OCI-LY7 (cell line): ENCODE measurements at regions not wholly inside any gene's neighbourhood (a gene's known extent, or its start where the extent isn't known, plus 50 kb on each side); places are given as distances from the start of the nearest gene placed in this dataset.

ENCODE experiments used
- BruUV-seq: library from RNA; stranded (reverse); fragments of 400-500 nt; replicated peaks from 2 replicates; lab custom pipeline; 2021; lab: Mats Ljungman, UMichigan
- CTCF ChIA-PET: fragments of 300-600 bp; sonication (Branson Sonifier 250); formaldehyde crosslinking; loops from one replicate; lab custom pipeline; 2022; ENCODE audit warnings: antibody characterized with exemption; ENCODE audit not compliant: unreplicated experiment; lab: Charles Lee
- POLR2A ChIA-PET: fragments of 300-600 bp; sonication (Branson Sonifier 250); formaldehyde crosslinking; loops from one replicate; lab custom pipeline; 2022; ENCODE audit warnings: antibody characterized with exemption; lab: Charles Lee
- DNase-seq: peaks from one replicate; pipeline ENCODE4 v3.0.0-alpha.2; 2015; ENCODE audit warnings: low spot score
- H2AFZ ChIP-seq: fragments of 200-600 bp; sonication (generic), shearing (Covaris generic); 2 replicates; pipeline ENCODE4 v1.6.1; 2014; ENCODE audit warnings: mild to moderate bottlenecking, antibody characterized with exemption, low read length, moderate library complexity
- H3K27ac ChIP-seq: fragments of 200-600 bp; sonication (generic); 2 replicates; pipeline ENCODE4 v1.5.1; 2014; ENCODE audit warnings: mixed run types, low read depth, mild to moderate bottlenecking, moderate library complexity, low read length, inconsistent platforms; ENCODE audit not compliant: poor library complexity, severe bottlenecking
- H3K36me3 ChIP-seq: fragments of 200-600 bp; sonication (generic); 2 replicates; pipeline ENCODE4 v1.6.1; 2014; ENCODE audit warnings: mild to moderate bottlenecking, antibody characterized with exemption, low read length, moderate library complexity, mixed read lengths; ENCODE audit not compliant: insufficient read depth
- H3K4me1 ChIP-seq: fragments of 200-600 bp; sonication (generic); 2 replicates; pipeline ENCODE4 v1.5.1; 2014; ENCODE audit warnings: mild to moderate bottlenecking, low read length; ENCODE audit not compliant: insufficient read depth, poor library complexity, severe bottlenecking
- H3K4me2 ChIP-seq: fragments of 200-600 bp; sonication (generic); 2 replicates; pipeline ENCODE4 v1.6.1; 2014; ENCODE audit warnings: mild to moderate bottlenecking, low read length
- H3K4me3 ChIP-seq: fragments of 200-600 bp; sonication (generic); 2 replicates; pipeline ENCODE4 v1.5.1; 2014; ENCODE audit warnings: mild to moderate bottlenecking, low read depth, low read length; ENCODE audit not compliant: poor library complexity, severe bottlenecking
- H3K79me2 ChIP-seq: fragments of 200-600 bp; sonication (generic); 2 replicates; pipeline ENCODE4 v1.6.1; 2016; ENCODE audit warnings: low read depth, mild to moderate bottlenecking, low read length, moderate library complexity, mixed read lengths; ENCODE audit not compliant: insufficient read depth
- H3K9me2 ChIP-seq: fragments of 200-600 bp; sonication (generic); 2 replicates; pipeline ENCODE4 v1.6.1; 2016; ENCODE audit warnings: mild to moderate bottlenecking, low read length, mixed read lengths; ENCODE audit not compliant: insufficient read depth
- H3K9me3 ChIP-seq: fragments of 200-600 bp; sonication (generic); 2 replicates; pipeline ENCODE4 v1.6.1; 2014; ENCODE audit warnings: mild to moderate bottlenecking, mixed run types, low read length, mixed read lengths
- H4K20me1 ChIP-seq: fragments of 200-600 bp; sonication (generic); 2 replicates; pipeline ENCODE4 v1.6.1; 2014; ENCODE audit warnings: mild to moderate bottlenecking, antibody characterized with exemption, low read length, moderate library complexity, mixed read lengths; ENCODE audit not compliant: insufficient read depth
- EZH2phosphoT487 ChIP-seq: fragments of 200-600 bp; sonication (generic); IDR thresholded peaks from 2 replicates; pipeline ENCODE4 v1.6.1; 2018; ENCODE audit warnings: low read depth, borderline replicate concordance, mild to moderate bottlenecking, mixed run types, antibody characterized with exemption, low read length, moderate library complexity, mixed read lengths
- intact Hi-C: fragments of 100-400 bp; cut with micrococcal nuclease; formaldehyde crosslinking; loops from one replicate; pipeline ENCODE4 v1.10.0; 2022; ENCODE audit not compliant: unreplicated experiment
- TF ChIP-seq, protein P1 (sequence below): fragments of 200-600 bp; sonication (generic); conservative IDR thresholded peaks from 2 replicates; pipeline ENCODE4 v1.5.1; 2014; ENCODE audit warnings: mild to moderate bottlenecking, antibody characterized with exemption, low read length, moderate library complexity, mixed read lengths

DNA sequence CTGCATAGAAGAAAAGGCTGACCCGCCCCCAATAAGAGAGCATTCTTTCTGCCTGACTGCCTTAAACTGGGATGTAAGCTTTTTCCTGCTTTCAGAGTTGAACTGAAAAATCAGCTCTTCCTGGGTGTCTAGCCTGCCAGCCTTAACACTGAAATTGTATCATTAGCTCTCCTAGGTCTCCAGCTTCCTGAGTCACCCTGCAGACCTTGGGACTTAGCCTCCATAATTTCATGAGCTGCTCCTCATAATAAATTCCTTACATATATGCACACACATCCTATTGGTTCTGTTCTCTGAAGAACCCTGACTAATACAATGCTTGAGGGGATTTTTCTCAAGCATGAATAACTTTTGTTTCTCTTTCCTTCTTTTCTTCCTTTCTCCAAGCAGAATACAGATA lies 76.4 kb upstream of the FAR2 start:
- H3K9me2 ChIP-seq = no peaks in the 10 kb centered on the region
- CTCF ChIA-PET = interaction anchor here (0.5 kb wide), 1 partner anchor 184 kb away, joined by 3 read pairs; no protein-coding TSS in a partner anchor
- H2AFZ ChIP-seq = no peak overlapping the region
- no peaks in the 10 kb centered on the region for H3K36me3 ChIP-seq
- no peak overlapping the region for H3K4me3 ChIP-seq
- POLR2A ChIA-PET = interaction anchor here (0.5 kb wide), 1 partner anchor 35 kb away, joined by 6 read pairs; no protein-coding TSS in a partner anchor
- H3K9me3 ChIP-seq = no peaks in the 10 kb centered on the region
- no peaks in the 10 kb centered on the region for H3K79me2 ChIP-seq
- H3K4me1 ChIP-seq = no peaks in the 10 kb centered on the region
- H3K27ac ChIP-seq = no peak overlapping the region
- H4K20me1 ChIP-seq = no peaks in the 10 kb centered on the region
- intact Hi-C loops = loop anchor here (5.0 kb wide), 1 partner anchor 245 kb away; no protein-coding TSS in a partner anchor
- no peak overlapping the region for H3K4me2 ChIP-seq
- no peak for DNase-seq
- TF ChIP-seq, protein P1, sequence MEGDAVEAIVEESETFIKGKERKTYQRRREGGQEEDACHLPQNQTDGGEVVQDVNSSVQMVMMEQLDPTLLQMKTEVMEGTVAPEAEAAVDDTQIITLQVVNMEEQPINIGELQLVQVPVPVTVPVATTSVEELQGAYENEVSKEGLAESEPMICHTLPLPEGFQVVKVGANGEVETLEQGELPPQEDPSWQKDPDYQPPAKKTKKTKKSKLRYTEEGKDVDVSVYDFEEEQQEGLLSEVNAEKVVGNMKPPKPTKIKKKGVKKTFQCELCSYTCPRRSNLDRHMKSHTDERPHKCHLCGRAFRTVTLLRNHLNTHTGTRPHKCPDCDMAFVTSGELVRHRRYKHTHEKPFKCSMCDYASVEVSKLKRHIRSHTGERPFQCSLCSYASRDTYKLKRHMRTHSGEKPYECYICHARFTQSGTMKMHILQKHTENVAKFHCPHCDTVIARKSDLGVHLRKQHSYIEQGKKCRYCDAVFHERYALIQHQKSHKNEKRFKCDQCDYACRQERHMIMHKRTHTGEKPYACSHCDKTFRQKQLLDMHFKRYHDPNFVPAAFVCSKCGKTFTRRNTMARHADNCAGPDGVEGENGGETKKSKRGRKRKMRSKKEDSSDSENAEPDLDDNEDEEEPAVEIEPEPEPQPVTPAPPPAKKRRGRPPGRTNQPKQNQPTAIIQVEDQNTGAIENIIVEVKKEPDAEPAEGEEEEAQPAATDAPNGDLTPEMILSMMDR = no peak
- no peak for TF ChIP-seq EZH2phosphoT487
- BruUV-seq = no TSS peak

DNA sequence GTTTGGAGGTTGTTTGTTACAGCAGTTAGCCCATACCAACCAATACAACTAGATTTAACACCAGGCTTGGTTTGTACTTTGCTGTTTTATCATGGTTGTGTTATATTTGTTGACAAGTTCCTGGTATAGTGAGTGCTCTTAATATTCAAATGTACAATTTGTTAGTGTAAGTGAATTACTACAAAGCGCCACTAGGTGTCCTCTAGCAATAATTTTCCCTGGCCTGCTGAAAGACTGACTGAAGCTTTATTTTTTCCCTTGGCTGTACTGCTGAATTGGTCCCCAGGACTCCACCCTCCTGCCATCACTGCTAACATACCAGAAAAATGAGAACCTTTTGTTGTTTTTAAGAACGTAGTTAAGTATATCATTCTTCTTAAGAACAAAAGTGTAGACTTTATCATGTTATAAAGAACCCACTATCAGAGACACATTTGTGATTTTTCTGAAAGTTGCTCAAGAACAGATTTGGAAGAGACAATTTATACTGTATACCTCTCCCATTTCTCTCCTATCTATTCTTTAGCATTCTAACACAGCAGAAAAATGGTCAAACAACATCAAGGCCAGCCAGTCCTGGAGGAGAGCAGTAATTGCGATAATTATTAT lies 75.3 kb upstream of the FAR2 start:
- no peak for TF ChIP-seq EZH2phosphoT487
- TF ChIP-seq, protein P1 = peak; percentile 81
- H2AFZ ChIP-seq = no peak overlapping the region
- ChIA-PET POLR2A (interaction anchor here (0.6 kb wide), 1 partner anchor 17 kb away, joined by 4 read pairs; no protein-coding TSS in a partner anchor), CTCF (no interaction called here)
- H3K27ac ChIP-seq = no peak overlapping the region
- no TSS peak for BruUV-seq
- H4K20me1 ChIP-seq = no peaks in the 10 kb centered on the region
- no peak overlapping the region for H3K4me2 ChIP-seq
- H3K9me2 ChIP-seq = no peaks in the 10 kb centered on the region
- no peak overlapping the region for H3K4me3 ChIP-seq
- no peaks in the 10 kb centered on the region for H3K9me3 ChIP-seq
- peak; percentile 47 for DNase-seq
- intact Hi-C loops = loop anchor here (5.0 kb wide), 1 partner anchor 244 kb away; no protein-coding TSS in a partner anchor
- no peaks in the 10 kb centered on the region for H3K79me2 ChIP-seq
- no peaks in the 10 kb centered on the region for H3K4me1 ChIP-seq
- no peaks in the 10 kb centered on the region for H3K36me3 ChIP-seq

DNA sequence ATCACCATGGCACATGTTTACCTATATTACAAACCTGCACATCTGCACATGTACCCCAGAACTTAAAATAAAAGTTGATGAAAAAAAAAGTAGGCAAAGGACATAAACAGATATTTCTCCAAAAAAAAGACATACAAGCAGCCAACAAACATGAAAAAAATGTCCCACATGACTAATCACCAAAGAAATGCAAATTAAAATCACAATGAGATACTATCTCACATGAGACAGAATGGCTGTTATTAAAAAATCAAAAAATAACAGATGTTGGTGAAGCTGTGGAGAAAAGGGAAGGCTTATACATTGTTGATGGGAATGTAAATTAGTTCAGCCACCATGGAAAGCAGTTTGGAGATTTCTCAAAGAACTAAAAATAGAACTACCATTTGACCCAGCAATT lies 68.0 kb upstream of the FAR2 start:
- H3K27ac ChIP-seq = no peak overlapping the region
- no peak for DNase-seq
- no peak overlapping the region for H3K4me3 ChIP-seq
- no peaks in the 10 kb centered on the region for H3K4me1 ChIP-seq
- no peaks in the 10 kb centered on the region for H3K9me3 ChIP-seq
- no peaks in the 10 kb centered on the region for H4K20me1 ChIP-seq
- CTCF ChIA-PET = no interaction called here
- POLR2A ChIA-PET = no interaction called here
- no peak for TF ChIP-seq EZH2phosphoT487
- TF ChIP-seq, protein P1 = no peak
- intact Hi-C loops = no loop called here
- no TSS peak for BruUV-seq
- H3K36me3 ChIP-seq = no peaks in the 10 kb centered on the region
- no peaks in the 10 kb centered on the region for H3K79me2 ChIP-seq
- H3K4me2 ChIP-seq = no peak overlapping the region
- H3K9me2 ChIP-seq = no peaks in the 10 kb centered on the region
- H2AFZ ChIP-seq = no peak overlapping the region
